ENCODE measurements at regions not wholly inside any gene's neighbourhood (a gene's known extent, or its start where the extent isn't known, plus 50 kb on each side); places are given as distances from the start of the nearest gene placed in this dataset.

DNA sequence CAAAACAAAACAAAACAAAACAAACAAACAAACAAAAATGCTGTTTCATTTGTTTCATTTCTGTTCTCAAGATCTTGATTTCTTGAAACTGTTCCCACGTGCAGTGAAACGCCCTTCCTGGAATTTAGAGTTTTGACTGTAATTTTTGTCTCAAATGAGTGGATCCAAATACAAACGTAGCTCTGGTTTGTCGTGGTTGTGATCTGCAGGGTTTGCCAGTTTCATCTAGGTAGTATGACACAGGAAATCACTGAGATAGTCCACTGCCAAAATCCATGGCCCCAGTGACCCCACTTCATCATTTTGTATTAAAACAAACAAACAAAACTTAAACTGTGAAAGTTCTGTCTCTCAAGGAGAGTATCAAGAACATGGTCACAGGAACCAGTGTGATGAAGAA lies 838.6 kb downstream of the BCL11B start:
- H3K4me3 ChIP-seq (ENCODE audit: low read depth in 2 of 2, low read length in 1 of 2) = no peak overlapping the region
- WGBS (ENCODE audit: low lambda C conversion rate) = 2% methylated on average over 4 of the region's 4 CpGs
- H3K27ac ChIP-seq (ENCODE audit: low read depth in 2 of 2, low read length in 1 of 2) = no peak overlapping the region
- H3F3A ChIP-seq (replicated peaks; ENCODE audit: insufficient read depth) = no peaks in the 10 kb centered on the region
- no peaks in the 10 kb centered on the region for H3K36me3 ChIP-seq (replicated peaks in 1 of 2; ENCODE audit: control insufficient read depth in 1 of 2, insufficient read depth in 2 of 2, low read length in 1 of 2)
- H3K9ac ChIP-seq = no peak overlapping the region
- no peak overlapping the region for H3K4me2 ChIP-seq
- DNase-seq = no peak
- no peak for TF ChIP-seq CHD2 (IDR thresholded peaks at IDR 0.05; ENCODE audit: low read length, partially characterized antibody)
- no peak for TF ChIP-seq RAD21 (IDR thresholded peaks at IDR 0.05; ENCODE audit: low read length)
- TF ChIP-seq SMC3 (IDR thresholded peaks at IDR 0.05; ENCODE audit: low read depth, low read length) = no peak
- no peak for TF ChIP-seq TAF1 (IDR thresholded peaks at IDR 0.05; ENCODE audit: borderline replicate concordance, low read depth, low read length)
- TF ChIP-seq RCOR1 (IDR thresholded peaks at IDR 0.05; ENCODE audit: low read length) = no peak
- no peak for TF ChIP-seq GABPA (IDR thresholded peaks at IDR 0.05; ENCODE audit: low read depth)
- TF ChIP-seq FOSL2 (IDR thresholded peaks at IDR 0.05; ENCODE audit: borderline replicate concordance, low read depth) = no peak
- no peak overlapping the region for H2AFZ ChIP-seq (ENCODE audit: low read depth)
- no peaks in the 10 kb centered on the region for H3K4me1 ChIP-seq (ENCODE audit: control insufficient read depth in 1 of 2, insufficient read depth in 2 of 2, low read depth in 1 of 2, low read length in 1 of 2)
- no peaks in the 10 kb centered on the region for H3K27me3 ChIP-seq (ENCODE audit: insufficient read depth)
- no peaks in the 10 kb centered on the region for H3K9me3 ChIP-seq
- no peaks in the 10 kb centered on the region for H4K20me1 ChIP-seq (ENCODE audit: insufficient read depth)
- POLR2A ChIA-PET = no interaction called here
- H3K9me2 ChIP-seq = 0 out of 2 replicates have a peak, but pooled peaks cover 2% of the 10 kb centered on the region
- H3K79me2 ChIP-seq (ENCODE audit: insufficient read depth) = no peaks in the 10 kb centered on the region
- CTCF ChIA-PET = no interaction called here

DNA sequence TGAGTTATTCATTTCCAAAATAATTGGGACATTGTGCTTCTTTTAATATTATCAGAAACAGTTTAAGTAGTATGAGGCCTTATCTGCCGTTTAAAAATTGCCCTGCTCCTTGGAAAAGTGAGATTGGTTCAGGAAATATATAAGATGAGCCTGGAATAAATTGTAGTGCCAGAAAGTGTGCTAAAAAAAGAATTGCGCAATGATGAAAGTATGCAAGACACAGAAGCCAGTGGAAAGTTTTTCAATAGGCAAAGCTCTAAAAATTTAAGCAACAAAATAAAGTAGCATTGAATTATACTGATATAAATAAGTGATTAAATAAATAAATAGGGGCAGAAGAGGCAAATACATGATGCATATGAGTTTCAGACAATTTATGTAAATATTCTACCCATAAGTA lies 834.9 kb downstream of the BCL11B start:
- no peak overlapping the region for H3K4me3 ChIP-seq (ENCODE audit: low read depth in 2 of 2, low read length in 1 of 2)
- no peak overlapping the region for H2AFZ ChIP-seq (ENCODE audit: low read depth)
- no peaks in the 10 kb centered on the region for H3K27me3 ChIP-seq (ENCODE audit: insufficient read depth)
- H3F3A ChIP-seq (replicated peaks; ENCODE audit: insufficient read depth) = no peaks in the 10 kb centered on the region
- TF ChIP-seq TCF12 (IDR thresholded peaks at IDR 0.05) = no peak
- TF ChIP-seq, protein P1, sequence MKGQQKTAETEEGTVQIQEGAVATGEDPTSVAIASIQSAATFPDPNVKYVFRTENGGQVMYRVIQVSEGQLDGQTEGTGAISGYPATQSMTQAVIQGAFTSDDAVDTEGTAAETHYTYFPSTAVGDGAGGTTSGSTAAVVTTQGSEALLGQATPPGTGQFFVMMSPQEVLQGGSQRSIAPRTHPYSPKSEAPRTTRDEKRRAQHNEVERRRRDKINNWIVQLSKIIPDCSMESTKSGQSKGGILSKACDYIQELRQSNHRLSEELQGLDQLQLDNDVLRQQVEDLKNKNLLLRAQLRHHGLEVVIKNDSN (IDR thresholded peaks at IDR 0.05; ENCODE audit: borderline replicate concordance, low read depth) = no peak
- no peak for TF ChIP-seq RFX5 (IDR thresholded peaks at IDR 0.05; ENCODE audit: low read length)
- TF ChIP-seq TEAD4 (IDR thresholded peaks at IDR 0.05; ENCODE audit: borderline replicate concordance, insufficient read depth) = no peak
- no peak for TF ChIP-seq FOXM1 (IDR thresholded peaks at IDR 0.05; ENCODE audit: low read depth)
- TF ChIP-seq RCOR1 (IDR thresholded peaks at IDR 0.05; ENCODE audit: low read length) = no peak
- TF ChIP-seq RXRA (IDR thresholded peaks at IDR 0.05; ENCODE audit: borderline replicate concordance, low read depth) = no peak
- no peak for TF ChIP-seq CHD2 (IDR thresholded peaks at IDR 0.05; ENCODE audit: low read length, partially characterized antibody)
- TF ChIP-seq, protein P2, sequence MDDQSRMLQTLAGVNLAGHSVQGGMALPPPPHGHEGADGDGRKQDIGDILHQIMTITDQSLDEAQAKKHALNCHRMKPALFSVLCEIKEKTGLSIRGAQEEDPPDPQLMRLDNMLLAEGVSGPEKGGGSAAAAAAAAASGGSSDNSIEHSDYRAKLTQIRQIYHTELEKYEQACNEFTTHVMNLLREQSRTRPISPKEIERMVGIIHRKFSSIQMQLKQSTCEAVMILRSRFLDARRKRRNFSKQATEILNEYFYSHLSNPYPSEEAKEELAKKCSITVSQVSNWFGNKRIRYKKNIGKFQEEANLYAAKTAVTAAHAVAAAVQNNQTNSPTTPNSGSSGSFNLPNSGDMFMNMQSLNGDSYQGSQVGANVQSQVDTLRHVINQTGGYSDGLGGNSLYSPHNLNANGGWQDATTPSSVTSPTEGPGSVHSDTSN (IDR thresholded peaks at IDR 0.05) = no peak
- no peak for TF ChIP-seq NFIC (IDR thresholded peaks at IDR 0.05; ENCODE audit: borderline replicate concordance)
- TF ChIP-seq TAF1 (IDR thresholded peaks at IDR 0.05; ENCODE audit: borderline replicate concordance, low read depth, low read length) = no peak
- TF ChIP-seq EZH2phosphoT487 (IDR thresholded peaks at IDR 0.05; ENCODE audit: borderline replicate concordance, low read depth) = no peak
- TF ChIP-seq POLR2AphosphoS5 (IDR thresholded peaks at IDR 0.05; ENCODE audit: low read depth, low read length) = no peak
- TF ChIP-seq GABPA (IDR thresholded peaks at IDR 0.05; ENCODE audit: low read depth) = no peak
- TF ChIP-seq, protein P3, sequence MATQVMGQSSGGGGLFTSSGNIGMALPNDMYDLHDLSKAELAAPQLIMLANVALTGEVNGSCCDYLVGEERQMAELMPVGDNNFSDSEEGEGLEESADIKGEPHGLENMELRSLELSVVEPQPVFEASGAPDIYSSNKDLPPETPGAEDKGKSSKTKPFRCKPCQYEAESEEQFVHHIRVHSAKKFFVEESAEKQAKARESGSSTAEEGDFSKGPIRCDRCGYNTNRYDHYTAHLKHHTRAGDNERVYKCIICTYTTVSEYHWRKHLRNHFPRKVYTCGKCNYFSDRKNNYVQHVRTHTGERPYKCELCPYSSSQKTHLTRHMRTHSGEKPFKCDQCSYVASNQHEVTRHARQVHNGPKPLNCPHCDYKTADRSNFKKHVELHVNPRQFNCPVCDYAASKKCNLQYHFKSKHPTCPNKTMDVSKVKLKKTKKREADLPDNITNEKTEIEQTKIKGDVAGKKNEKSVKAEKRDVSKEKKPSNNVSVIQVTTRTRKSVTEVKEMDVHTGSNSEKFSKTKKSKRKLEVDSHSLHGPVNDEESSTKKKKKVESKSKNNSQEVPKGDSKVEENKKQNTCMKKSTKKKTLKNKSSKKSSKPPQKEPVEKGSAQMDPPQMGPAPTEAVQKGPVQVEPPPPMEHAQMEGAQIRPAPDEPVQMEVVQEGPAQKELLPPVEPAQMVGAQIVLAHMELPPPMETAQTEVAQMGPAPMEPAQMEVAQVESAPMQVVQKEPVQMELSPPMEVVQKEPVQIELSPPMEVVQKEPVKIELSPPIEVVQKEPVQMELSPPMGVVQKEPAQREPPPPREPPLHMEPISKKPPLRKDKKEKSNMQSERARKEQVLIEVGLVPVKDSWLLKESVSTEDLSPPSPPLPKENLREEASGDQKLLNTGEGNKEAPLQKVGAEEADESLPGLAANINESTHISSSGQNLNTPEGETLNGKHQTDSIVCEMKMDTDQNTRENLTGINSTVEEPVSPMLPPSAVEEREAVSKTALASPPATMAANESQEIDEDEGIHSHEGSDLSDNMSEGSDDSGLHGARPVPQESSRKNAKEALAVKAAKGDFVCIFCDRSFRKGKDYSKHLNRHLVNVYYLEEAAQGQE (IDR thresholded peaks at IDR 0.05; ENCODE audit: low read depth, low read length) = no peak
- TF ChIP-seq, protein P4, sequence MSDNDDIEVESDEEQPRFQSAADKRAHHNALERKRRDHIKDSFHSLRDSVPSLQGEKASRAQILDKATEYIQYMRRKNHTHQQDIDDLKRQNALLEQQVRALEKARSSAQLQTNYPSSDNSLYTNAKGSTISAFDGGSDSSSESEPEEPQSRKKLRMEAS (IDR thresholded peaks at IDR 0.05; ENCODE audit: low read depth) = no peak
- no peak for TF ChIP-seq MEF2A (IDR thresholded peaks at IDR 0.05; ENCODE audit: borderline replicate concordance, low read depth)
- TF ChIP-seq, protein P5, sequence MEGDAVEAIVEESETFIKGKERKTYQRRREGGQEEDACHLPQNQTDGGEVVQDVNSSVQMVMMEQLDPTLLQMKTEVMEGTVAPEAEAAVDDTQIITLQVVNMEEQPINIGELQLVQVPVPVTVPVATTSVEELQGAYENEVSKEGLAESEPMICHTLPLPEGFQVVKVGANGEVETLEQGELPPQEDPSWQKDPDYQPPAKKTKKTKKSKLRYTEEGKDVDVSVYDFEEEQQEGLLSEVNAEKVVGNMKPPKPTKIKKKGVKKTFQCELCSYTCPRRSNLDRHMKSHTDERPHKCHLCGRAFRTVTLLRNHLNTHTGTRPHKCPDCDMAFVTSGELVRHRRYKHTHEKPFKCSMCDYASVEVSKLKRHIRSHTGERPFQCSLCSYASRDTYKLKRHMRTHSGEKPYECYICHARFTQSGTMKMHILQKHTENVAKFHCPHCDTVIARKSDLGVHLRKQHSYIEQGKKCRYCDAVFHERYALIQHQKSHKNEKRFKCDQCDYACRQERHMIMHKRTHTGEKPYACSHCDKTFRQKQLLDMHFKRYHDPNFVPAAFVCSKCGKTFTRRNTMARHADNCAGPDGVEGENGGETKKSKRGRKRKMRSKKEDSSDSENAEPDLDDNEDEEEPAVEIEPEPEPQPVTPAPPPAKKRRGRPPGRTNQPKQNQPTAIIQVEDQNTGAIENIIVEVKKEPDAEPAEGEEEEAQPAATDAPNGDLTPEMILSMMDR (IDR thresholded peaks at IDR 0.05) = no peak
- TF ChIP-seq SMC3 (IDR thresholded peaks at IDR 0.05; ENCODE audit: low read depth, low read length) = no peak
- TF ChIP-seq FOXJ3 (CRISPR knock-in tag; IDR thresholded peaks at IDR 0.05) = no peak
- DNase-seq = no peak
- H3K36me3 ChIP-seq (replicated peaks in 1 of 2; ENCODE audit: control insufficient read depth in 1 of 2, insufficient read depth in 2 of 2, low read length in 1 of 2) = no peaks in the 10 kb centered on the region
- CTCF ChIA-PET = no interaction called here
- no peaks in the 10 kb centered on the region for H3K79me2 ChIP-seq (ENCODE audit: insufficient read depth)
- H3K4me2 ChIP-seq = no peak overlapping the region
- WGBS (ENCODE audit: low lambda C conversion rate) = 2% methylated on average over 2 of the region's 2 CpGs
- no peaks in the 10 kb centered on the region for H3K4me1 ChIP-seq (ENCODE audit: control insufficient read depth in 1 of 2, insufficient read depth in 2 of 2, low read depth in 1 of 2, low read length in 1 of 2)
- 0 out of 2 replicates have a peak, but pooled peaks cover 2% of the 10 kb centered on the region for H3K9me2 ChIP-seq
- no peaks in the 10 kb centered on the region for H4K20me1 ChIP-seq (ENCODE audit: insufficient read depth)
- H3K9me3 ChIP-seq = no peaks in the 10 kb centered on the region
- POLR2A ChIA-PET = no interaction called here
- H3K9ac ChIP-seq = no peak overlapping the region
- H3K27ac ChIP-seq (ENCODE audit: low read depth in 2 of 2, low read length in 1 of 2) = no peak overlapping the region

Measured in SK-N-SH (cell line).